ENCODE measurements at regions not wholly inside any gene's neighbourhood (a gene's known extent, or its start where the extent isn't known, plus 50 kb on each side); places are given as distances from the start of the nearest gene placed in this dataset.

- Histone ChIP-seq H3K36me3 (ENCODE audit: control insufficient read depth in 1 of 2, insufficient read depth in 2 of 2, low read length in 2 of 2) (no peaks in the 10 kb centered on the region), H3K27ac (ENCODE audit: low read depth, low read length) (no peak overlapping the region), H3K9me3 (ENCODE audit: control insufficient read depth in 1 of 2, low read length in 2 of 2) (no peaks in the 10 kb centered on the region), H3K9ac (ENCODE audit: low read depth in 1 of 2, low read length in 2 of 2) (no peak overlapping the region), H3K27me3 (ENCODE audit: control insufficient read depth in 1 of 2, insufficient read depth in 2 of 2, low read length in 2 of 2) (no peaks in the 10 kb centered on the region), H3K4me3 (ENCODE audit: low read depth in 1 of 2, low read length in 2 of 2) (no peak overlapping the region), H3K4me1 (ENCODE audit: control insufficient read depth in 1 of 2, insufficient read depth in 2 of 2, low read length in 2 of 2) (no peaks in the 10 kb centered on the region)
Observed at GRCh38 chr13:91236182-91236581, 111.3 kb upstream of the MIR17HG start.

GRCh38 chr13:91236921-91237320, 110.6 kb upstream of the MIR17HG start:
- Histone ChIP-seq H3K36me3 (ENCODE audit: control insufficient read depth in 1 of 2, insufficient read depth in 2 of 2, low read length in 2 of 2) (no peaks in the 10 kb centered on the region), H3K4me1 (ENCODE audit: control insufficient read depth in 1 of 2, insufficient read depth in 2 of 2, low read length in 2 of 2) (no peaks in the 10 kb centered on the region), H3K4me3 (ENCODE audit: low read depth in 1 of 2, low read length in 2 of 2) (no peak overlapping the region), H3K27ac (ENCODE audit: low read depth, low read length) (no peak overlapping the region), H3K27me3 (ENCODE audit: control insufficient read depth in 1 of 2, insufficient read depth in 2 of 2, low read length in 2 of 2) (no peaks in the 10 kb centered on the region), H3K9ac (ENCODE audit: low read depth in 1 of 2, low read length in 2 of 2) (no peak overlapping the region), H3K9me3 (ENCODE audit: control insufficient read depth in 1 of 2, low read length in 2 of 2) (no peaks in the 10 kb centered on the region)

- no peak overlapping the region for H3K27ac ChIP-seq (ENCODE audit: low read depth, low read length)
- H3K9me3 ChIP-seq (ENCODE audit: control insufficient read depth in 1 of 2, low read length in 2 of 2) = no peaks in the 10 kb centered on the region
- no peak overlapping the region for H3K9ac ChIP-seq (ENCODE audit: low read depth in 1 of 2, low read length in 2 of 2)
- no peaks in the 10 kb centered on the region for H3K4me1 ChIP-seq (ENCODE audit: control insufficient read depth in 1 of 2, insufficient read depth in 2 of 2, low read length in 2 of 2)
- no peaks in the 10 kb centered on the region for H3K36me3 ChIP-seq (ENCODE audit: control insufficient read depth in 1 of 2, insufficient read depth in 2 of 2, low read length in 2 of 2)
- no peak overlapping the region for H3K4me3 ChIP-seq (ENCODE audit: low read depth in 1 of 2, low read length in 2 of 2)
- no peaks in the 10 kb centered on the region for H3K27me3 ChIP-seq (ENCODE audit: control insufficient read depth in 1 of 2, insufficient read depth in 2 of 2, low read length in 2 of 2)
Observed at GRCh38 chr13:91238036-91238435, 109.5 kb upstream of the MIR17HG start.

- H3K9ac ChIP-seq (ENCODE audit: low read depth in 1 of 2, low read length in 2 of 2) = no peak overlapping the region
- no peaks in the 10 kb centered on the region for H3K4me1 ChIP-seq (ENCODE audit: control insufficient read depth in 1 of 2, insufficient read depth in 2 of 2, low read length in 2 of 2)
- no peaks in the 10 kb centered on the region for H3K27me3 ChIP-seq (ENCODE audit: control insufficient read depth in 1 of 2, insufficient read depth in 2 of 2, low read length in 2 of 2)
- H3K27ac ChIP-seq (ENCODE audit: low read depth, low read length) = no peak overlapping the region
- H3K4me3 ChIP-seq (ENCODE audit: low read depth in 1 of 2, low read length in 2 of 2) = no peak overlapping the region
- H3K9me3 ChIP-seq (ENCODE audit: control insufficient read depth in 1 of 2, low read length in 2 of 2) = no peaks in the 10 kb centered on the region
- no peaks in the 10 kb centered on the region for H3K36me3 ChIP-seq (ENCODE audit: control insufficient read depth in 1 of 2, insufficient read depth in 2 of 2, low read length in 2 of 2)
Observed at GRCh38 chr13:91240341-91240740, 107.1 kb upstream of the MIR17HG start.

DNA sequence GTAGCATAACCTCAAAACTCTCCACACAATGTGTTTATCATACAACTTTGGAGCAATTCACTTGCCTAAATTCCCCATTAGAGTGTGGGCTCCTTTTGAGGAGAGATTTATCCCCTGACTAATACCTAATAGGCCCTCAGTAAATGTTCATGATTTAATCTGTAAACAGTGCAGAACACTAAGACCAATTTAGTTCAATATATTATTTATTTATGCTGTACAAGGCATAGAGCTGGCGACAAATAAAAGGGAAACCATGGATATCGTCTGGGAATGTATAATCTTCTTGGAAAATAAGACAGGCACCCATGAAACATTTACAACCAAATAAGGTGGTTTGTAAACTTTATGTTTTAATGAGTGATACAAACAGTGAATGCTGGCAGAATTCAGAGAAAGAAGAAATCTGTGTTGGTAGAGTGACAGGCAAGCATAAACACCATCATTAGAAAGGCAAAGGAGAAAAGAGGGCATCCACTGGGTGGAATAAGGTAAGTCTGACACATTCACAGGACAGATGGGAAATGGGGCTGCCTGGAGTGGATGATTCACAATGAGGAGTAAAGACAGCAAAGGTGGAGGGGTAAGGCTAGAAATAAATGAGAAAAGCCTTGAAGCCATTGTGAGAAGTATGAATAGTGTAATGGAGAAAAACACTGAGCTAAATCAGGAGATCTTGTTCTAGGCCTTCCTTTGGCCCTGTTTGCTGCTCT, 106.1 kb upstream of the MIR17HG start:
- H3K27me3 ChIP-seq (ENCODE audit: control insufficient read depth in 1 of 2, insufficient read depth in 2 of 2, low read length in 2 of 2) = no peaks in the 10 kb centered on the region
- H3K27ac ChIP-seq (ENCODE audit: low read depth, low read length) = no peak overlapping the region
- H3K9ac ChIP-seq (ENCODE audit: low read depth in 1 of 2, low read length in 2 of 2) = no peak overlapping the region
- H3K4me1 ChIP-seq (ENCODE audit: control insufficient read depth in 1 of 2, insufficient read depth in 2 of 2, low read length in 2 of 2) = no peaks in the 10 kb centered on the region
- H3K4me3 ChIP-seq (ENCODE audit: low read depth in 1 of 2, low read length in 2 of 2) = no peak overlapping the region
- H3K36me3 ChIP-seq (ENCODE audit: control insufficient read depth in 1 of 2, insufficient read depth in 2 of 2, low read length in 2 of 2) = no peaks in the 10 kb centered on the region
- no peaks in the 10 kb centered on the region for H3K9me3 ChIP-seq (ENCODE audit: control insufficient read depth in 1 of 2, low read length in 2 of 2)

DNA sequence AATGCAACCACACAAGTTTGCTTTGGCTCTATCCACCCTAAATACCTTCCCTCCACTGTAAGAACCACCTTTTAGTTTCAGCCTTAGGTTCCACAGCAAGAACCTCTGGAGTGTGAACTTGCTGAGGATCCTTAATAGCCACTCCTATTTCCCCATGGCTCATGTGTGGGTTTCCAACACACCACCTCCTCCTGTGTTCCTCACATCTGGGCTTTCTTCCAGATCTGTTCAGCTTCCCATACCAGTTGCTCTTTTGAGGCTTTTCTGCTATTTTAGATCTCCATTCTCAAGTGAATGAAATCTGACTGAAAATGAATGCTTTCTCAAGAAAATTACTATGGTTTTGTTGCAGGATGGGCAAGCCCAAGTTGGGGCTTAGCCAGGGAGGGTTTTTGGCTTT, 104.8 kb upstream of the MIR17HG start:
- Histone ChIP-seq H3K27ac (ENCODE audit: low read depth, low read length) (no peak overlapping the region), H3K9ac (ENCODE audit: low read depth in 1 of 2, low read length in 2 of 2) (no peak overlapping the region), H3K4me3 (ENCODE audit: low read depth in 1 of 2, low read length in 2 of 2) (no peak overlapping the region), H3K4me1 (ENCODE audit: control insufficient read depth in 1 of 2, insufficient read depth in 2 of 2, low read length in 2 of 2) (no peaks in the 10 kb centered on the region), H3K36me3 (ENCODE audit: control insufficient read depth in 1 of 2, insufficient read depth in 2 of 2, low read length in 2 of 2) (no peaks in the 10 kb centered on the region), H3K9me3 (ENCODE audit: control insufficient read depth in 1 of 2, low read length in 2 of 2) (no peaks in the 10 kb centered on the region), H3K27me3 (ENCODE audit: control insufficient read depth in 1 of 2, insufficient read depth in 2 of 2, low read length in 2 of 2) (no peaks in the 10 kb centered on the region)

GRCh38 chr13:91245288-91245687, 102.2 kb upstream of the MIR17HG start:
- Histone ChIP-seq H3K9ac (ENCODE audit: low read depth in 1 of 2, low read length in 2 of 2) (no peak overlapping the region), H3K9me3 (ENCODE audit: control insufficient read depth in 1 of 2, low read length in 2 of 2) (no peaks in the 10 kb centered on the region), H3K27ac (ENCODE audit: low read depth, low read length) (no peak overlapping the region), H3K4me1 (ENCODE audit: control insufficient read depth in 1 of 2, insufficient read depth in 2 of 2, low read length in 2 of 2) (peaks cover 0 to 5% of the 10 kb centered on the region in 2 donors), H3K36me3 (ENCODE audit: control insufficient read depth in 1 of 2, insufficient read depth in 2 of 2, low read length in 2 of 2) (no peaks in the 10 kb centered on the region), H3K4me3 (ENCODE audit: low read depth in 1 of 2, low read length in 2 of 2) (no peak overlapping the region), H3K27me3 (ENCODE audit: control insufficient read depth in 1 of 2, insufficient read depth in 2 of 2, low read length in 2 of 2) (no peaks in the 10 kb centered on the region)

DNA sequence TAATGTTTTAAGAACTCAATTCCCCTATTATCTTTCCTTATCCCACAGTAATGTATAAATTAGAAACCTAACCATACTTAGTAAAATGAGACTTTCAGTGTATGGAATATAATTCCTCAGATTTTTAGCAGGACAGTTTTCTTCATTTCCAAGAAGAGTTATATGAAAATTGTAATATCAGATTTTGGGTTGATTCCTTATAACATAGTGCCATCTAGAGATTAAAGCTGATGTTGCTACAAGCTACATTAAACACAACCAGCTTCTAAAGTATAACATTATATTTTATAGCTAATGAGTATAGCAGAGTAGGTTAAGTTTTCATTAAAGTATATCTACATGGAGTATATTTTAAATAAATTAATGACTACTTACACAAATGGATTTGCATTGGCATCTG, 99.7 kb upstream of the MIR17HG start:
- no peaks in the 10 kb centered on the region for H3K36me3 ChIP-seq (ENCODE audit: control insufficient read depth in 1 of 2, insufficient read depth in 2 of 2, low read length in 2 of 2)
- no peak overlapping the region for H3K27ac ChIP-seq (ENCODE audit: low read depth, low read length)
- H3K4me3 ChIP-seq (ENCODE audit: low read depth in 1 of 2, low read length in 2 of 2) = no peak overlapping the region
- peaks cover 0 to 5% of the 10 kb centered on the region in 2 donors for H3K4me1 ChIP-seq (ENCODE audit: control insufficient read depth in 1 of 2, insufficient read depth in 2 of 2, low read length in 2 of 2)
- no peak overlapping the region for H3K9ac ChIP-seq (ENCODE audit: low read depth in 1 of 2, low read length in 2 of 2)
- H3K27me3 ChIP-seq (ENCODE audit: control insufficient read depth in 1 of 2, insufficient read depth in 2 of 2, low read length in 2 of 2) = no peaks in the 10 kb centered on the region
- no peaks in the 10 kb centered on the region for H3K9me3 ChIP-seq (ENCODE audit: control insufficient read depth in 1 of 2, low read length in 2 of 2)

DNA sequence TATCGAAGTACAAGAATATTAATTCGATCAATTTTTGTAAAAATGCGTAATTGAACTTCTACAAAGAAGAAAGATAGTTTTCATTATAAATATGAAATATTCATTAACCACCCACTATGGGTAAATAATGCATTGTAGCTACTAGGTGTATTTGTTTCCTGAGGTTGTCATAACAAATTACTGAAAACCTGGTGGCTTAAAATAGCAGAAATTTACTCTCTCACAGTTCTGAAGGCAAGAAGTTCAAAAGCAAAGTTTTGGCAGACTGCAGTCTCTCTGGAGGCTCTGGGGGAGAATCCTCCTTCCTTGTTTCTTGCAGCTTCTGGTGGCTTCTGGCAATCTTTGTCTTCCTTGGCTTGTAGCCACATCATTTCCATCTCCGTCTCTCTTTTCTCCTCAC, 99.2 kb upstream of the MIR17HG start:
- Histone ChIP-seq H3K27ac (ENCODE audit: low read depth, low read length) (no peak overlapping the region), H3K27me3 (ENCODE audit: control insufficient read depth in 1 of 2, insufficient read depth in 2 of 2, low read length in 2 of 2) (no peaks in the 10 kb centered on the region), H3K36me3 (ENCODE audit: control insufficient read depth in 1 of 2, insufficient read depth in 2 of 2, low read length in 2 of 2) (no peaks in the 10 kb centered on the region), H3K9me3 (ENCODE audit: control insufficient read depth in 1 of 2, low read length in 2 of 2) (no peaks in the 10 kb centered on the region), H3K4me1 (ENCODE audit: control insufficient read depth in 1 of 2, insufficient read depth in 2 of 2, low read length in 2 of 2) (peaks cover 0 to 5% of the 10 kb centered on the region in 2 donors), H3K9ac (ENCODE audit: low read depth in 1 of 2, low read length in 2 of 2) (no peak overlapping the region), H3K4me3 (ENCODE audit: low read depth in 1 of 2, low read length in 2 of 2) (no peak overlapping the region)

DNA sequence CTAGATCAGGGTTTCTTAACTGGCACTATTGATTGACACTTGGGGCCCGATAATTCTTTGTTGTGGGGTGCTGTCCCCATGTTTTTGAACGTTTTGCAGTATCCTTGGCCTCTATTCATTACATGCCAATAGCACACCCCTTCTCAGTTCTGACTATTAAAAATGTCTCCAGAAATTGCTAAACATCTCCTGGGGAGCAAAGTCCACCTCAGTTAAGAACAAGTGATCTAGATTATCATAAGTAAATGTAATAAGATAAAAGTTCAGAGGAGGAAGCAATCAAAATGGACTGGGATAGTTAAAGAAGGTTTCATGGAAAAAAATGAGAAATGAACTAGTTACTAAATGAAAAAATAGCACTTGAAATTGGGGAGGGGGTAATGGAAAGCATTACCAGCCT, 98.1 kb upstream of the MIR17HG start:
- H3K9ac ChIP-seq (ENCODE audit: low read depth in 1 of 2, low read length in 2 of 2) = no peak overlapping the region
- peaks cover 0 to 5% of the 10 kb centered on the region in 2 donors for H3K4me1 ChIP-seq (ENCODE audit: control insufficient read depth in 1 of 2, insufficient read depth in 2 of 2, low read length in 2 of 2)
- H3K27ac ChIP-seq (ENCODE audit: low read depth, low read length) = no peak overlapping the region
- no peak overlapping the region for H3K4me3 ChIP-seq (ENCODE audit: low read depth in 1 of 2, low read length in 2 of 2)
- H3K36me3 ChIP-seq (ENCODE audit: control insufficient read depth in 1 of 2, insufficient read depth in 2 of 2, low read length in 2 of 2) = no peaks in the 10 kb centered on the region
- no peaks in the 10 kb centered on the region for H3K27me3 ChIP-seq (ENCODE audit: control insufficient read depth in 1 of 2, insufficient read depth in 2 of 2, low read length in 2 of 2)
- H3K9me3 ChIP-seq (ENCODE audit: control insufficient read depth in 1 of 2, low read length in 2 of 2) = no peaks in the 10 kb centered on the region

GRCh38 chr13:91249861-91250260, 97.6 kb upstream of the MIR17HG start:
- Histone ChIP-seq H3K9ac (ENCODE audit: low read depth in 1 of 2, low read length in 2 of 2) (no peak overlapping the region), H3K9me3 (ENCODE audit: control insufficient read depth in 1 of 2, low read length in 2 of 2) (no peaks in the 10 kb centered on the region), H3K4me1 (ENCODE audit: control insufficient read depth in 1 of 2, insufficient read depth in 2 of 2, low read length in 2 of 2) (peaks cover 0 to 5% of the 10 kb centered on the region in 2 donors), H3K27me3 (ENCODE audit: control insufficient read depth in 1 of 2, insufficient read depth in 2 of 2, low read length in 2 of 2) (no peaks in the 10 kb centered on the region), H3K36me3 (ENCODE audit: control insufficient read depth in 1 of 2, insufficient read depth in 2 of 2, low read length in 2 of 2) (no peaks in the 10 kb centered on the region), H3K4me3 (ENCODE audit: low read depth in 1 of 2, low read length in 2 of 2) (no peak overlapping the region), H3K27ac (ENCODE audit: low read depth, low read length) (no peak overlapping the region)
